Dedifferentiated amniotic fluid mesenchymal stem cell (primary cell): ENCODE measurements at regions not wholly inside any gene's neighbourhood (a gene's known extent, or its start where the extent isn't known, plus 50 kb on each side); places are given as distances from the start of the nearest gene placed in this dataset.

ENCODE experiments used
- DNase-seq: peaks from one replicate; pipeline ENCODE4 v3.0.0-alpha.2; 2016; ENCODE audit errors: extremely low spot score

GRCh38 chr5:61784341-61784740, 452.3 kb downstream of the ZSWIM6 start:
- no peak for DNase-seq

- DNase-seq, result no peak
Observed at GRCh38 chr5:61788548-61788947, 456.5 kb downstream of the ZSWIM6 start.

- no peak for DNase-seq
Observed at GRCh38 chr5:61790007-61790406, 457.9 kb downstream of the ZSWIM6 start.

DNA sequence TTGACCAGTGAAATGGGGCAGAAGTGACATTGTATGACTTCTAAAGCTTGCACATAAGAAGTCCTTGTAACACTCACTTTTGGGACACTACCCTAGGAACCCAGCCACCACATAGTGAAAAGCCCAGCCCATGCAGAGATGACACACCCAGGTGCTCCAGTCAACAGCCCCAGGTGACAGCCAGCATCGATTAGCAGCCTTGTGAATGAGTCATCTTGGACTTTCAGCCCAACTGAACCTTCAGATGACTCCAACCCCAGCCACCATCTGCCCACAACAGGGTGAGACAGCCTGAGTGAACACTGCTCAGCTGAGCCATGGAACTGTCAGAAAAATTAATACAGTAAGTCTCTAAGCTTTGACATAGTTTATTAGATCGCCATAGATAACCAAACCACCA, 458.6 kb downstream of the ZSWIM6 start:
- DNase-seq, result no peak

- no peak for DNase-seq
Observed at GRCh38 chr5:61796773-61797172, 464.7 kb downstream of the ZSWIM6 start.

DNA sequence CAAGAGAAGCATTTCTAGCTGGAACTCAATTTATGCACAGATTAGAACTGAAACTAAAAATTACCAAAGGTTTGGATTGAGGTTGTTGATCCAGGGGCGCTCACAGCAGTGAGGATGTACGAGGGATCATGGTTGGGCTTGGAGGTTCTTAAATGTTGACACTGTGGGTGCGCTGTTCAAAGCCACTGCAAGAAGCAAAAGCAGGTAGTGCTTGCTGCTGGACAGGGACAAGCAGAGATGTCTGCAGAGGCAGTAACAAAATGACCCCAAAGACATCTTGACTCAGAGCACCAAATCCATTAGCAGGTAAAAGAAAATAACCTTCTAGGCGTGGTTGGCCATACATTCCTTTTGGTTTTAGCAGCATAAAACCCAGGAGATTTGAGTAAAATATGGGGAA, 468.4 kb downstream of the ZSWIM6 start:
- no peak for DNase-seq

DNA sequence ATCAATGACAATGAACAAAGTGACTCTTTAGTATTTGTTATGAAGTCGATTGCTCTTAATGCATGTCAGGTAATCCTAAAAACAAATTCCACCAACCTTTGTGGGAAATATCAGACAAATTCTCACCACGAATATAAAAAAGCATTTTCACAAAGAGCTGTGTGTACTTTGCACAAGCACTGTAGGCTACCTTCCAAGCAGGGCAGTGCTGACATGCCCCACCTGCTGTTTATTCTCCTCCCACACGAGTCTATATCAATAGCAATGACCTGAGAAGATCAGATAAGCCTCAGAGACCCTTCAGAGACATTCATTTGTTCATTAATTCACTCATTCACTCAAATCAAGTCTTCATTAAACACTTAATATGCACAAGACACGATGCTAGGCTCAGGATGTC, 469.1 kb downstream of the ZSWIM6 start:
- DNase-seq, result no peak

DNA sequence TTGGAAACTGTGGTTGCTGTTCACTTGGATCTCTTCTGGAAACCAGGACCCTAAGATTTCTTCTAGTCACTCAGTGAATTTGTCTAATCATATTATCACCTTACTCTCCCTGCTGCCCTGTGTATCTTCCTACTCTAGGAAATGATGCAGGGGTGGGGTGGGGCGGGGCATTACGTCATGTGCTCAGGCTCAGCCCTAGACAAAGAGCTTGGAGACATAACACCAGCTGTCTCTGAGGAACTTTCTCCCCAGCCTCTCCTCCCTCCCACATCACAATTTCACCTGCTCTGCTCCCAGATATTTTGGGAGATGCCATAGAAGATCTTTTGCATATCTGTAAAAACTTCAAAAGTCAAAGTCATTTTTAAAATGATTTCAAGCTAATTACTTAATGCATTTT, 470.4 kb downstream of the ZSWIM6 start:
- no peak for DNase-seq

DNA sequence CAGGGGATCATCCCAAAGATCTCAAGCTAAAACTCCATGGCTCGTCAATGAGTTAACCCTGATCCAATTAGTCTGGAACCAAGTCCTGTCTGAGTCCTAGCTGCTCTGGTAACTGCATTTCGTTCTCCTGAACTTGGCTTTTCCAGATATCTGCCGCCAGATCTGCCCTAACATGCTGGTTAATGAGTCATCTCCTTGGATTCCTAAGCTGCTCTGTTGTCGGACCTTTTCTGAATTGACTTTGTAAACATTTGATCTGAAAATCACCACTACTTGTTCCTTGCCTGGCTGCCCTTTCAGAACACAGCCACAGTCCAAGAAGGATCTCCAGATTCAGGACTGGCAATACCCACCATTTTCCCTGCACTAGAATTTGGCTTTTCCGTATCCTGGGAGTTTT, 473.0 kb downstream of the ZSWIM6 start:
- DNase-seq, result peak; percentile 66

- no peak for DNase-seq
Observed at GRCh38 chr5:61806491-61807020, 474.5 kb downstream of the ZSWIM6 start.

DNA sequence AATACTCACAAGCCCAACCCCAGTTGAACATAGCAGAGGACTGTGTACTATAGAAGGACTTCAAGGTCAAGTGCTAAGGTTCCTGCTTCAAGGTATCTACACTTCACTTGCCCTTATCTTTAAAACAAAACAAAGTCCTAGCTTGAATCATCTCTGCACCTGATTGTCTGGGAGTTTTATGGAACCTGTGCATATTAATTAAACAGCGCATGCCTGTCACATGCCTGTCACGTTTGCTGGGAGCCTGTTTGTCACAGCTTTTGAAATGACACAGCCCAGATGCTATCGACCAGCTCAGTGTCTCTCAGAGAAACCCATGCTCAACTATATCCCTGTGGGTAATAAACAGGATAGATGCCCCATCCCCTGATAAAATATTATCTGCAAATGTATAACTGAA, 476.0 kb downstream of the ZSWIM6 start:
- DNase-seq, result no peak

DNA sequence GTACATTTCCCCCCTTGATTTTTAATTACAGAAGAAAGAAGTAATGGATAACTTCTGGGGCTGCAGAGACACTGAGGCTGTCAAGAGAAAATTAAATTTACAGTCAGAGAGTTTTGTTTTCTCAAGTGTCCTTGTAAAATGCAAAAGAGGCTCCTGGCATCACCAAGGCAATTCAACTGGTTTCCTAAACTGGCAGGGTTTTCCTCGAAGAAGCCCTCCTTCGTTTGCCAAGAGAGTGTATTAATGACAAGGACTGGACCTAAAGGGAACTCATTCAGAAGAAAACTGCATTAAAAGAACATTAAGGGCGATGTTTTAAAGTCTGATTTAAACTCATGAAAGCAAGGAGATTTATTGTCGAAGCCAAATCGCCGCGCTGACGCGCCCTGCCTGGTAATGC, 476.9 kb downstream of the ZSWIM6 start:
- no peak for DNase-seq

- no peak for DNase-seq
Observed at GRCh38 chr5:61809651-61810050, 477.6 kb downstream of the ZSWIM6 start.

- peak; percentile 59 for DNase-seq
Observed at GRCh38 chr5:61811052-61811451, 479.0 kb downstream of the ZSWIM6 start.

GRCh38 chr5:61813361-61813760, 481.3 kb downstream of the ZSWIM6 start:
- no peak for DNase-seq

DNA sequence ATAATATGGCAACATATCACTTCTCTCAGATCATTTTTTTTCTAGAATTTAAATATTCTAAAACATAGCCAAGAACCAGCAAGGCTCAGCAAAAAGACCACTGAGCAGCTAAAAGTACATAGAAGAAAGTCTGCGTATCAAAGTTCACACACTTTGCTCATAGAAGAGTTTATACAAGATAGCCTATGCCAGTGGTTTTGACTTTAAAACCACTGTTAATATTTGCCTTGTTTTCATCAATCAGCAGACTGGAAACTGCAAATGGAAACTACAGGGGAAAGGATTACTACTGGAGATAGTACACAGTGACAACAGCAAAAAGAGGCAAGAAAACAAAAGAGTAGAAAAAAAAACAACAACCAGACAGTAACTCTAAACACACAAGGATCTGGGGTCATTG, 483.3 kb downstream of the ZSWIM6 start:
- DNase-seq, result no peak

DNA sequence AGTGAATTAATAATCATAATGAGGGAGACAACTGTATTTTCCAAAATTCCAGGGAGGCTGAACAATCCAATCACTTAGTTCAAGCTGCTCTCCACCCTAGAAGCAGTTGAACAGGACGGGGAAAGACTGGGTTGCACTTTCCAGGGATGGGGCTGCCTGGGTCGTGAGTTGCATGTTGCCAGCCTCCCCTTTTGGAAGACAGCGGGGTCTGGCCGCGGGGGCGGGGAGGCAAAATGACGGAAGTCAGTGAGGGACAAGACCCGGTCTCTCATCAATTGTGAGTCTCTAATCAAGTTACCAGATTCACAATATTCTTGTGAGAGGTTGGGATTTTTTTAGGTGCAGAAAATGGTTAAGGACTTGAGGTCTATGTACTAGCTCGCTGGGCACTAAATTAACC, 484.1 kb downstream of the ZSWIM6 start:
- no peak for DNase-seq

- DNase-seq, result no peak
Observed at GRCh38 chr5:61816585-61817450, 484.8 kb downstream of the ZSWIM6 start.

DNA sequence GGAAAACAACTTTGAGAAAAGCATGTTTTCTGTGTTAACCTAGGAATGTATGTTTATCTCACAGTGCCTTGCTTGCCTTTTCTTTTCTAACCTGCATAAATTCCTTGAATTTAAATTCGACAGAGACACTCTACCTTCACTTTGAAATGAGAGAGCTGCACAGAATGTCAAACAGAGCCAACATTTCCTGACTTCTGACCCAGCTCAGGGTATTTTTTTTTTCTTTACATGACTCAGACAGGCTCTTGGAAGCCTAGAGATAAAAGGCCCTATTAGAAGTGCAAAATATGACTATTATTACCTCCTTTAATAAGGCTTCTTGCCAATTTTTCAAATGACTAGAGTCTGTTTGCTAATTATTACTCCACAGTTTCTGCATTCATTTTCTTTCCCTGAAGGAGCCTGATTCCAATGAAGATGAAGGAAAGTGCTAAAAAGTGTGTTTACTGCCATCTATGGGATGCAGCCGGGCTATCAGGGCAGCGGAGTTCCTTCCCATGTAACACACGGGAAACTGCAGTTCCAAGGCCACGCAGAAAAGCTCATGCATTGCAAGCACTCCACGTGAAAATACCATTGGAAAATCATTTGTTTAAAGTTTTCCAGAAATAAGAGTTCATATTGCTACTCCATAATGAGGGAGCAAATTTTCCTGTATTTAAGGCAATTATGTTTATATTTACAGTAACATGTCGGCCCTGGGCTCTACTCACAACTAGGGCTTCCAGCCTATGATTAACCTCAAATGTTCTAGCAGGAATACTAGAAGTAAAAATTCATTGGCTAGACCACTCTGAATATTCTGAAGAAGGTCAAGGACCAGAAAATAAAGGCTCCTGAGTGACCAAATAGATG, 485.6 kb downstream of the ZSWIM6 start:
- DNase-seq, result peak; percentile 58

- DNase-seq, result no peak
Observed at GRCh38 chr5:61820836-61821235, 485.2 kb upstream of the KIF2A start.

DNA sequence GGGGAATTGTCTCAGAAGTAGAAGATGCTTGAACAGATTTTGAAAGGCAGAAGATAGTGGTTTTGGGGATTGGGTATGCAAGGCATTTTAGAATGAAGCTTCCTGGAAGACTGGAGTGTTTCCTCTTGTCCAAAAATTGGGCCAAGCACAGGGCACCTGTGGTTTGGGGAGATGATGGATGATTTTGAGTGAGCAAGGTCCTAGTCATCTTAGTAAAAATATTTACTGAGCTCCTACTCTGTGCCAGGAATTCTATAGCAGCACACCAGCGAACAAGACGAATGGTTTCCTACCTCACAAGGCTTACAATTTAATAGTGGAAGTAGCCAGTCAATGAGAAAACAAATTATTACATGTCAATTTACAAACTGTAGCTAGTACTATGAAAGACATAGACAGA, 484.4 kb upstream of the KIF2A start:
- no peak for DNase-seq

DNA sequence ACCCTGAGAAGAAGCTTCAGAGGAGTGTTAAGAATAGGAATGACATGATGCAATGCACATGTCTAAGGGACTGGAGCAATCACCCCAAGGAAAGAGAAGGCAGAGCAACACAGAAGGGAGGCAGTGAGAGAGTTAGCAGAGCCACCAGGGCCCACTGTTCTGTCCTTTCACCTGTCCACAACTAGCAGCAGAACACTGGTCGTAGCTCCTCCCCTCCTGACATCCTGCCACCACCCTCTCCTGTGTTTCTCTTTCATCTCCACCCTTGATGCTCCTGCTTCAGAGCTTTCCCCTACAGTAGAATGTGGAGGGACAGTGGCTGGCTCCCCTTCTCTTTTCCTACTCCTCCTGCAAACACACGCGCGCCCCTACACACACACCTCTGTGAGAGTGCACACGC, 483.4 kb upstream of the KIF2A start:
- DNase-seq, result no peak

DNA sequence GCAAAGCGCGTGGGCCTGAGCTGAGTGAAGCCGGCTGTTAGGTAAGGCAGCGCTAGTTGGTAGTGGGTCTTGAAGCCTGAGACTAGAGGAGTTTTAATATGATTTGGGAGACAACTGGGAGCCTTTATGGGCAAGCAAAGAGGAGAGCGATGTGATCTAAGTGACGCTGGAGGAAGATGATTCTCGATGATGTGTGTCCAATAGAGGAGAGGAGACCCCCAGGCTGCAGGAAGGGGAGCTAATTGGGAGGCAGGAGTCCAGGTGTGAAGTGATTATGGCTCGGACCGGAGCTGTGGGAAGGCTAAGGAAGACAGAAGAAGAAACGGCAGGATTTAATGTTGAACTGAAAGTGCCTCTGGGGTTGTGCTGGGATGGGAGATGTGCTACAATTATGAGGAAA, 482.9 kb upstream of the KIF2A start:
- DNase-seq, result no peak
